ENCODE measurements at regions not wholly inside any gene's neighbourhood (a gene's known extent, or its start where the extent isn't known, plus 50 kb on each side); places are given as distances from the start of the nearest gene placed in this dataset.

DNA sequence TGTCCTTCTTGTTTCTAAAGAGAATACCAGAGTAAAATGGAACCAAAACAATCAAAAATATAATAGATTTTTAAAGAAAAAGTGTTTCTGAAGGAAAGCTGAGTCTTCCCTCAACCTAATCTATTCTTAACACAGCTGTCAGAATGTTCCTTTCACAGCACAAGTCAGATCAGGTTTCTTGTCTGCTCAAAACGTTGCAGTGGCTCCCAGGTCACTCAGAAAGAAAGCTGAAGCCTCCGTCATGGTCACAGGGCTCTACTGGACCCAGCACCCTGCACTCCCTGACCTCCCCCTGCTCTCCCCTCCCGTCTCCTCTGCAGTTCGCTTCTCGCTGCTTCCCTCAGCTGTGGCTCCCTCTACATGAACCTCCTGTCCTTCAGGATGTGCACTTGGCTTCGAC is 90.7 kb upstream of the PTPRM start:
- Histone ChIP-seq H3K4me2 (no peak overlapping the region), H2AFZ (no peak overlapping the region), H4K20me1 (ENCODE audit: insufficient read depth) (no peaks in the 10 kb centered on the region; the same call in 1 of the 2 replicates), H3K4me3 (no peak overlapping the region), H3F3A (ENCODE audit: insufficient read depth, low read depth) (no peaks in the 10 kb centered on the region), H3K36me3 (ENCODE audit: low read depth) (no peaks in the 10 kb centered on the region), H3K4me1 (replicated peaks; ENCODE audit: insufficient read depth) (no peaks in the 10 kb centered on the region), H3K27me3 (ENCODE audit: insufficient read depth, low read depth) (peaks cover 74% of the 10 kb centered on the region), H3K79me2 (ENCODE audit: low read depth) (no peaks in the 10 kb centered on the region), H3K9me2 (ENCODE audit: insufficient read depth) (0 out of 2 replicates have a peak, but pooled peaks cover 3% of the 10 kb centered on the region), H3K27ac (no peak overlapping the region), H3K9me3 (ENCODE audit: insufficient read depth, low read depth) (no peaks in the 10 kb centered on the region)
- no TSS peak for BruUV-seq (replicated peaks)
- TF ChIP-seq, protein P1, sequence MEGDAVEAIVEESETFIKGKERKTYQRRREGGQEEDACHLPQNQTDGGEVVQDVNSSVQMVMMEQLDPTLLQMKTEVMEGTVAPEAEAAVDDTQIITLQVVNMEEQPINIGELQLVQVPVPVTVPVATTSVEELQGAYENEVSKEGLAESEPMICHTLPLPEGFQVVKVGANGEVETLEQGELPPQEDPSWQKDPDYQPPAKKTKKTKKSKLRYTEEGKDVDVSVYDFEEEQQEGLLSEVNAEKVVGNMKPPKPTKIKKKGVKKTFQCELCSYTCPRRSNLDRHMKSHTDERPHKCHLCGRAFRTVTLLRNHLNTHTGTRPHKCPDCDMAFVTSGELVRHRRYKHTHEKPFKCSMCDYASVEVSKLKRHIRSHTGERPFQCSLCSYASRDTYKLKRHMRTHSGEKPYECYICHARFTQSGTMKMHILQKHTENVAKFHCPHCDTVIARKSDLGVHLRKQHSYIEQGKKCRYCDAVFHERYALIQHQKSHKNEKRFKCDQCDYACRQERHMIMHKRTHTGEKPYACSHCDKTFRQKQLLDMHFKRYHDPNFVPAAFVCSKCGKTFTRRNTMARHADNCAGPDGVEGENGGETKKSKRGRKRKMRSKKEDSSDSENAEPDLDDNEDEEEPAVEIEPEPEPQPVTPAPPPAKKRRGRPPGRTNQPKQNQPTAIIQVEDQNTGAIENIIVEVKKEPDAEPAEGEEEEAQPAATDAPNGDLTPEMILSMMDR (conservative IDR thresholded peaks at IDR 0.05) = no peak
- no peak for DNase-seq
- ChIA-PET CTCF (no interaction called here), POLR2A (ENCODE audit: unreplicated experiment) (no interaction called here)
- intact Hi-C loops (cut with micrococcal nuclease; ENCODE audit: unreplicated experiment) = no loop called here

DNA sequence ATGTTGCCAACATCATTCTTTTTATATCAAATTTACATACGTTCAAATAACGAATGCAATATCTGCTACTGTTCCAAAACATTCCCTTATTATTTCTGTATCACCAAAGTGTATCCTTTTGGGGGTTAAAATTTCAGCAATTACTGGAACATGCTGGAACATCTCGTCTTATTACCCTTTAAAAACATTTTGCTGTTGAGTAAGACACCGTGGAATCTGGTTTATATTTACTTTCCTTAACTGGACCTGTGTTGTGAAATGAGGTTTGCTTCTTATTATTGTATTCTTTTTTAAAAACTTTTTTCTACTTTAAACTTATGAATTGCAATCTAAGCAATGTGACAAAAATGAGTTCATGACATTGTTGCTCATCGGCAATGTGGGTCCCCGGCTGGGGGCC is 87.4 kb upstream of the PTPRM start:
- DNase-seq = no peak
- no peak overlapping the region for H2AFZ ChIP-seq
- H3K27ac ChIP-seq = no peak overlapping the region

DNA sequence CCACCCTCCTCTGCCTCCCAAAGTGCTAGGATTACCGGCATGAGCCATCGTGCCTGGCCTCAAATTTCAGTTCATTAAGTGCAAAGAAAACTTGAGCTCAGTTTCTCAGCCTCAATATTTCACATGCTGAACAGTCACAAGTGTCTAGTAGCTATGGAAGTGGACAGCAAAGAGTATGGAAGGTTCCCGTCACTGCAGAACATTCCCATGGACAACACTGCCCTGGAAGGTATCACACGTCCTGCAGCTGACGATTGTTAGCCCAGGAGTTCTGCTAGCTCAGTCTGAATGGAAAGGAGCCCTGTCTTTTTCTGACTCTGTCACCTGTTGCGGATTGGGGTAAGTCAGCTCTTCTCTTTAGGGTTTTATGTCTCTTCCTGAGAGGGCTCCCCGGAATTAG is 86.2 kb upstream of the PTPRM start:
- Histone ChIP-seq H3K79me2 (ENCODE audit: low read depth) (no peaks in the 10 kb centered on the region), H3K9me3 (ENCODE audit: insufficient read depth, low read depth) (no peaks in the 10 kb centered on the region), H4K20me1 (ENCODE audit: insufficient read depth) (no peaks in the 10 kb centered on the region), H3K4me2 (no peak overlapping the region), H3K4me3 (no peak overlapping the region), H2AFZ (no peak overlapping the region), H3K9me2 (ENCODE audit: insufficient read depth) (no peaks in the 10 kb centered on the region), H3K36me3 (ENCODE audit: low read depth) (no peaks in the 10 kb centered on the region), H3K4me1 (replicated peaks; ENCODE audit: insufficient read depth) (no peaks in the 10 kb centered on the region), H3F3A (ENCODE audit: insufficient read depth, low read depth) (no peaks in the 10 kb centered on the region), H3K27ac (no peak overlapping the region), H3K27me3 (ENCODE audit: insufficient read depth, low read depth) (peaks cover 59% of the 10 kb centered on the region)
- no peak for DNase-seq
- CTCF ChIA-PET = no interaction called here
- TF ChIP-seq, protein P1 (conservative IDR thresholded peaks at IDR 0.05) = no peak
- no peak for TF ChIP-seq EZH2 (IDR thresholded peaks at IDR 0.05; ENCODE audit: low read depth)
- POLR2A ChIA-PET (ENCODE audit: unreplicated experiment) = no interaction called here
- no TSS peak for BruUV-seq (replicated peaks)
- intact Hi-C loops (cut with micrococcal nuclease; ENCODE audit: unreplicated experiment) = no loop called here

More for the DNA sequence above, 87.4 kb upstream of the PTPRM start:
- H3K4me2 ChIP-seq = no peak overlapping the region
- no TSS peak for BruUV-seq (replicated peaks)
- H3K9me2 ChIP-seq (ENCODE audit: insufficient read depth) = 0 out of 2 replicates have a peak, but pooled peaks cover 3% of the 10 kb centered on the region
- H3K79me2 ChIP-seq (ENCODE audit: low read depth) = no peaks in the 10 kb centered on the region
- ChIA-PET CTCF (no interaction called here), POLR2A (ENCODE audit: unreplicated experiment) (no interaction called here)
- H3K9me3 ChIP-seq (ENCODE audit: insufficient read depth, low read depth) = no peaks in the 10 kb centered on the region
- H3K36me3 ChIP-seq (ENCODE audit: low read depth) = no peaks in the 10 kb centered on the region
- peaks cover 59% of the 10 kb centered on the region for H3K27me3 ChIP-seq (ENCODE audit: insufficient read depth, low read depth)
- no peak for TF ChIP-seq EZH2 (IDR thresholded peaks at IDR 0.05; ENCODE audit: low read depth)
- TF ChIP-seq, protein P1 (conservative IDR thresholded peaks at IDR 0.05) = no peak
- H3F3A ChIP-seq (ENCODE audit: insufficient read depth, low read depth) = no peaks in the 10 kb centered on the region
- no peaks in the 10 kb centered on the region for H4K20me1 ChIP-seq (ENCODE audit: insufficient read depth)
- H3K4me1 ChIP-seq (replicated peaks; ENCODE audit: insufficient read depth) = no peaks in the 10 kb centered on the region
- intact Hi-C loops (cut with micrococcal nuclease; ENCODE audit: unreplicated experiment) = no loop called here
- no peak overlapping the region for H3K4me3 ChIP-seq

Data from PC-9 (cell line).